Right lung (tissue), 2 donors: ENCODE measurements at regions not wholly inside any gene's neighbourhood (a gene's known extent, or its start where the extent isn't known, plus 50 kb on each side); places are given as distances from the start of the nearest gene placed in this dataset.
"Not testable (repeated sequence)": the region's sequence is repeated elsewhere in the genome, so short reads cannot be mapped to it uniquely, and the experiment has no call there.

Source experiments
- DNase-seq, 2 donors: peaks; one replicate each; pipeline ENCODE4 v3.0.0-alpha.2; 2013

DNA sequence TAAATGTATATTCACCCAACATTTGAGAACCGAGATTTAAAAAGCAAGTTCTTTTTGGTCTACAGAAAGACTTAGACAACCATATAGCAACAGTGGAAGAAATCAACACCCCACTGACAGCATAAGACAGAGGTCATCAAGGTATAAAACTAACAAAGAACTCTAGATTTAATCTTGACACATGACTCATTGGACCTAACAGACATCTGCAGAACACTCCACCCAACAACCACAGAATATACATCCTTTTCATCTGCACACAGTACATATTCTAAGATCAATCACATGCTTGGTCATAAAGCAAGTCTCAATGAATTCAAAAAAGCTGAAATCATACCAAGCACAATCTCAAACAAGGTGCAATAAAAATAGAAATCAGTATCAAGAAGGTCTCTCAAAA lies 65.8 kb downstream of the SPIN4 start:
- DNase-seq: no peak

GRCh38 chrX:63284659-63285058 lies 66.5 kb downstream of the SPIN4 start:
- DNase-seq: no peak

DNA sequence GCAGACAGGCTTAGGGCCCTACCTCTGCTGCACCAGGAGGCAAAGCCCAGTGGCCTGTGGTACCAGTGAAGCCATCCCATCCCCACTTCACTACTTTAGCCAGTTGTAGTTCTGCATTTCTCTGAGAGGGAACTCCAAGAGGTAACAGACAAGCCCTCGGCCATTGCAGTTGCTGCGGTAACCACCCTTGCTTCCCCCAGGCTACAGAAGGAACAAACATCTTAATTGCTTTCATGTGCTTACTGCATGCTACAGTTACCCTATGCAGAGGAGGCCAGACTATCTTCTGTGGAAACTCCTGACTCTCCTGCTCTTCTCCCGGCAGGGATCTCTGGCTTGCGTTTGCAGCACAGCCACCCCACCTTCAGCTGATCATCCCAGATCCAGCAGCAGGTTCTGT lies 67.8 kb downstream of the SPIN4 start:
- DNase-seq: no peak

- no peak for DNase-seq
These were observed 68.3 kb downstream of the SPIN4 start for GRCh38 chrX:63282828-63283227.

DNA sequence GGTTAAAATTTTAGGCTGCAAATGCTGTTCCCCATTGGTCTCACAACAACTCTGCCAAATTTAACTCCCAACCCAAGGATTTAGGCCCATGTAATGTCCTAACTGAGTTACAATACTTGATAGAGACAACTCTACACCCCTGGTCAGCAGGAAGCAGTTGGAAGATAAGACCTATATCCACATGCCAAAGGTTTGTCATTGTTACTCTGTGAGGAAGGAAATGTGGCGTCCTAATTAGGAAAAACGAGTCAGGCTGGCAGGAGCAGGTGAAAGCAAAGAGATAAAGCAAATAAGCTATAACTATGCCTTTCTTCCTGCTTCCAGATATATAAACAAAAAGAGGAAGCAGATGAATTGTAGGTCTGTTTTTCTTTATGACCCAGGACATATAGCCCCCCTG lies 69.1 kb downstream of the SPIN4 start:
- DNase-seq: no peak

GRCh38 chrX:63281465-63281864 lies 69.7 kb downstream of the SPIN4 start:
- no peak for DNase-seq

GRCh38 chrX:63277394-63277793 lies 73.7 kb downstream of the SPIN4 start:
- DNase-seq: not testable (repeated sequence)

DNA sequence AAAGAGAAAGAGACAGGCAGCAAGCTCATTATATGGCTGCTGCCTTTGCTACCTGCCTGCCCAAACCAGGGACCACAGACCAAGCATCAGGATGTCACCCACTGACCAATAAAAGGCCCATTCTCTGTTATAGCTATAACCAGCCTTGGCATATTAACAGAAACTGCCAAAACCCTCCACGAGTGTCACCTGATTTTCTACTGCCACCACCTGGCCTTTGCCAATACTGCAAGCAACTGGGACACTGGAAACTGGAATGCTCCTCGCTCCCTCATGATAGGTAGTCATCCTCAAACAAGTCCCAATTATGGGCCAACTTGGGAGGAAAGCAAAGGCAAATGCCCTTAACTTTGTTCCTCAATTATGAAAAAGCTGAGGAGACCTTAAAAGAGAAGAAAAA lies 76.0 kb downstream of the SPIN4 start:
- DNase-seq: no peak

GRCh38 chrX:63270873-63271272 lies 80.3 kb downstream of the SPIN4 start:
- no peak for DNase-seq

DNA sequence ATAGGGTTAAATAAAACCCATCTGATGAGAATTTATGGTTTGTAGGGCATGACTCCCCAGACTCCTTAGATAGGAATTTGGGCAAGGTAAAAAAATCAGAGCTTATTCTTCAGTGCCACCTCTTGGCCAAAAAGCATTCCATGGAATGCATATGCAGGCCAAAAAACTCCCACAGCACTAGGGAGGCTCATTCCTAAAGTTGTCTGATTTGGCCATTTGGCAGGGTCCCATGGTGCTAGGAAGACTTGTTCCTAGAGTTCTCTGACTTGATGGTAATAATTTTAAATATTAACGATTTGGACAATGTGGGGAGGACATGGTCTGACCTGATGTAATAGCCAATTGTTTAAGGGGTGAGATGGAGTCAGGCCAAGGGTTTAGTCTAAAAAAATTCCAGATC lies 93.0 kb downstream of the SPIN4 start:
- DNase-seq: no peak

DNA sequence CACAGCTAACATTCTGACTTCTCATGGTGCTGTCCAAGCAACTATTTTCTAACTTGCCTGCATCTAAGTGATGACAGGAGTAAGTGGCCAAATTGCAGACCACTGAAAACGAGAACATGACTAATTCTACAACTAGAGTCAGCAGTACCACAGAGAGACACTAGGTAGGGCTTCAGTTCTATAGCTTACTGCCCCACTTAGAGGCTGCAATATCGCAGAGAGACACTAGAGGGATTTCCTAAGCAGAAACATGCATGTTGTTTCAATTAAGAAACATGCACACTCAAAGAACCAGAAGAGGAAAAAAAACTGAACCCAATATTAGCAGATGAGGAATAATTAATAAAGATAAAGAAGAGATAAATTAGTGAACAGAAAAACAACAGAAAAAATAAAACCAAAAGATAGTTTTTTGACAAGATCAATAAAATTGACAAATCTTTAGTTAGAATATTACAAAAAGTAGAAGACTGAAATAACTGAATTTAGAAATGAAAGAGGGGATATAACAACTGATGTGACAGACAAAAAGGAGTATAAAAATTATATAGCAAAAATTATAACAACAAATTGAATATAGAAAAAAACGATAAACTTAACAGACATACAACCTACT lies 100.8 kb downstream of the SPIN4 start:
- DNase-seq: peak; percentile 51

DNA sequence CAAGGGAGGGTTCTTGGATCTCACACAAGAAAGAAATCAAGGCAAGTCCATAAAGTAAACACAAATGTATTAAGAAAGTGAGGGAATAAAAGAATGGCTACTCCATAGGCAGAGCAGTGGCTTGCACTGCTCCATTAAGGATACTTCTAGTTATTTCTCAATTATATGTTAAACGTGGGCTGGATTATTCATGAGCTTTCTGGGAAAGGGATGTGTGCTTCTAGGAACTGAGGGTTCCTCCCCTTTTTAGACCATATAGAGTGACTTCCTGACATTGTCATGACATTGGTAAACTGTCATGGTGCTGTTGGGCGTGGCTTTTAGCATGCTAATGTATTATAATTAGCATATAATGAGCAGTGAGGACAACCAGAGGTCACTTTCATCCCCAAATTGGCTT lies 108.4 kb downstream of the SPIN4 start:
- not testable (repeated sequence) for DNase-seq

DNA sequence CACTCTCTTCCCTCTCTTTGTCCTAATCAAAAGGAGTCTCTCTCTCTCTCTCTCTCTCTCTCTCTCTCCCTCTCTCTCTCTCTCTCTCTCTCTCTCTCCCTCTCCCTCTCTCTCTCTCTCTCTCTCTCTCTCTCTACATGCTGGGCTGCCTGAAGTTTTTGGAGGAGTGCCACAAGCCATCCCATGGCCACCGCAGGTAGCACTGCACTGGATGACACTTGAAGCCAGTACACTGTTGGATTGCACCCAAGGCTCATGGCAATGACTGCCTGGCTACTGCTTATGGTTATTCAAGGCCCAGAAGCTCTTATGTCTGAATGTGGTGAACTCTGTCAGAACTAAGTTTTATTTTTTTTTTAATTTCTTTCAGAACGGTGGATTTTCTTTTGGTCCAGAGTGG lies 115.2 kb downstream of the SPIN4 start:
- DNase-seq: not testable (repeated sequence)

DNA sequence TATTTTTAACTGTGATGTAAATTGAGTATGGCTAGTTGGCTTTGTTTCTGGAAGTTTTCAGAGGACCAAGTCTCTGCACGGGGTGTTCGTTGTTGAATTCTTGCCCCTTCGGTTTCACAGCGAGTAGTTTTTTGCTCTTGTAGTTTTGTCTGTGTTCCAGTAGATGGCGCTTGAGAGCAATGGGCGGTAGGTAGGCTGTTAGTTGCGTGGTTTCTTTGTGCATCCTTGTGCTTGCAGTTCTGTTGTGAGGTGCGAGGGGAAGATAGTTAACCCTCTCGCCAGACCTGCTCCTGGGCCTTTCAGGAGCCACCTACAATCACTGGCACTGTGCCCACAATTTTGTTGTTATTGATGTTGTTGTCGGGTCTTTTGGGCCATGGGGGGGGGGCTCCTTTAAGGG lies 118.1 kb downstream of the SPIN4 start:
- not testable (repeated sequence) for DNase-seq

DNA sequence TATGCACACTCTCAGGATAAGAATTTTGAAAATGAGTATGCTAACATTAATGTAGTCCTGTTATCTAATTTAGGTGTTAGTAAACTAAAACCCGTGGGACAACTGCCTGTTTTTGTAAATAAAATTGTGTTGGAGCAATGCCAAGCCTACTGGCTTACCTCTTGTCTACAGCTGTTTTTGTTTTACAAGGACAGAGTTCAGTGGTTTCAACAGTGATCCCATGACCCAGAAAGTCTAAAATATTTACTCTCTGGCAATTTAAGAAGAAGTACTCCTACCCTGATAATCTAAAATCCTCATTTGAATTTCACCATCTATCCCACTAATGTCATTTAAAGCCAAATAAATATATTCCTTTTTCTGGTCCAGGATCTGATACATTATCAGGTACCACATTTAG lies 132.9 kb downstream of the SPIN4 start:
- DNase-seq: not testable (repeated sequence)

- DNase-seq: not testable (repeated sequence)
These were observed 133.6 kb downstream of the SPIN4 start for GRCh38 chrX:63217549-63217948.

DNA sequence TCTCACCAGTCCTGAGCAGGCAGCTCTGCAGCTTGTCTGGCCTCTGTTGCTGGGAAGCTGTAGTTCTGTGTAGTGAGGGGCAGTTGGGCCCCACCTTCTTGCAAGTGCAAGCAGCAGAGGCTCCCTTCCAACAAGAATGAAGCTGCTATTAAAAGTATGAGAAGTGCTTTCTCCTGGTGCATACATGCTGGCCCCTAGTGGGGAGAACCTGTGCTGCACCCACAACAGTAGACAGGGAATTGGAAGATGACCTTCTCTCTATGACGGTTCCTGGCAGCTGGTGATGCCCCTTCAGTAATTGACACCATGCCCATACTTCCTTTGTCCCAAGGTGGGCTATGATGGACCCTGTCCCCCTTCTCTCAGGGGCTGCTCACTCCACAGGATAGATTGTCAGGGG lies 141.5 kb downstream of the SPIN4 start:
- DNase-seq: not testable (repeated sequence)

DNA sequence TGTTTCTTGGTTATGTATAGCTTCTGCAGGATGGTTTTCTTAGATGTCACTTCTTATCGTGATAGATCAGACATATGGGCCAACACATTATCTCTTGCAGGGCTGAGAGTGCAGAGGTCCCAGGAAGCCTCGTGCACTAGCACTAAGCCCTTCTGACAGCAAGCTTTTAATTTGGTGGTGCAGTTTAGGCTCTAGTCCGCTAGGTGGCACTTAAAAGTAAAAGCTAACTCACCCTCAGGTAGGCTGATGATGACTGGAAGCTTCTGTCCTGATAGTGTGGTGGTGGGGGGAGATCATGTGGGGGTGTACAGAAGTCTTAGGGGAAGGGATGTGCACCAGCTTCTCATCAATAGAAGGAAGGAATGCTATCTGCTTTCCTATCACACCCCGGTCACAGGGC lies 142.0 kb downstream of the SPIN4 start:
- DNase-seq: not testable (repeated sequence)

- not testable (repeated sequence) for DNase-seq
These were observed 146.7 kb downstream of the SPIN4 start for GRCh38 chrX:63204266-63205074.

DNA sequence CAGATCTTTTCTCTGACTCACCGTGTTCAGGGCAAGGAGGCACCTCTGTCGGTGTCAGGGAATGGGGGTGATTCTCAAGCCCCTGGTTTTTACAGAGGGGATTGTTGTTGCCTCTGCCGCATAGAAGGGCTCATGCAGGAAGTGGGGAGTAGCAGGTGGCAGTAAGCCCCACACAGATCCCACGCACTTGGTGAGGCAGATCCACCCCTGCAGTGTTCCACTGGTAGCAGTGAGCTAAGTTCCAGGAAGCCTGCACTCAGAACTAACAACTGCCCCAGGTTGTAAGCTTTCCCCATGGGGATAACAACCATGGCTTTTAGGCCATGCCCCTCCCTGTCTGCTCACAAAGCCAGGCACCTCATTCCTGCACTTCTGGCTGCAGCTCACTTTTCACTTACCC lies 149.1 kb downstream of the SPIN4 start:
- DNase-seq: not testable (repeated sequence)

DNA sequence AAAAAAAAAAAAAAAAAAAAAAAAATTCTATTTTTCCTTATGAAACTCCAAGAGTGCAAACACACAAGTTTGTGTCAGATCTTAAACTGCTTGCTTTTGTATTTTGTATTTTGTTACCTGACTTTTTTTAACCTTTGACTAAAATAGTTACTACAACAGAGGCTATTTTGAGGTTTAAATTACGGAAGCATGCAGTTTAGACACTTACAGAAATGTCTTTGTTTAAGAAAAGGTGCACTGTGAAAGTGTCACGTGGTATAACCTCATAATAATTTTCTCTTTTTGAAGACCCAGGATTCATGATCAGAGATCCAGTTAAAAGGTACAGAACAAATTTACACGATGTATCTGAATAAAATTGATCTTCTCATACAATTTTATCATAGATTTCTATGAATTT lies 152.4 kb downstream of the SPIN4 start:
- not testable (repeated sequence) for DNase-seq

DNA sequence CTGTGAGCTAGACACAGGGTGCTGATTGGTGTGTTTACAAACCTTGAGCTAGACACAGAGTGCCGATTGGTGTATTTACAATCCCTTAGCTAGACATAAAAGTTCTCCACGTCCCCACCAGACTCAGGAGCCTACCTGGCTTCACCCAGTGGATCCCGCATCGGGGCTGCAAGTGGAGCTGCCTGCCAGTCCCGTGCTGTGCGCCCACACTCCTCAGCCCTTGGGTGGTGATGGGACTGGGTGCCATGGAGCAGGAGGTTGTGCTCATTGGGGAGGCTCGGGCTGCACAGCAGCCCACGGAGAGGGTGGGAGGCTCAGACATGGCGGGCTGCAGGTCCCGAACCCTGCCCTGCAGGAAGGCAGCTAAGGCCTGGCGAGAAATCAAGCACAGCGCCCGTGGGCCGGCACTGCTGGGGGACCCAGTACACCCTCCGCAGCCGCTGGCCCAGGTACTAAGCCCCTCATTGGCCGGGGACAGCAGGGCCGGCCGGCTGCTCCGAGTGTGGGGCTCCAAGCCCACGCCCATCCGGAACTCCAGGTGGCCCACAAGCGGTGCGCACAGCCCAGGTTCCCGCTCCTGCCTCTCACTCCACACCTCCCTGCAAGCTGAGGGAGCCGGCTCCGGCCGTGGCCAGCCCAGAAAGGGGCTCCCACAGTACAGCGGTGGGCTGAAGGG lies 158.6 kb downstream of the SPIN4 start:
- not testable (repeated sequence) for DNase-seq

- DNase-seq: no peak
These were observed 165.0 kb downstream of the SPIN4 start for GRCh38 chrX:63186137-63186536.
